WTC11 (cell line): ENCODE measurements at regions not wholly inside any gene's neighbourhood (a gene's known extent, or its start where the extent isn't known, plus 50 kb on each side); places are given as distances from the start of the nearest gene placed in this dataset.

Experiments used
- ATAC-seq: fragments of 200-7000 bp; cut with Tn5 transposase; 2 replicates; pipeline ENCODE4 v1.10.0; 2021; ENCODE audit warnings: mild to moderate bottlenecking, moderate library complexity
- CTCF ChIA-PET: fragments of 300-600 bp; sonication (Branson Sonifier 250); formaldehyde crosslinking; loops from one replicate; lab custom pipeline; 2021; ENCODE audit warnings: antibody characterized with exemption; lab: Charles Lee
- POLR2A ChIA-PET: fragments of 350-600 bp; sonication (Branson Sonifier 250); formaldehyde crosslinking; loops from one replicate; lab custom pipeline; 2021; ENCODE audit warnings: antibody characterized with exemption; lab: Charles Lee
- DNase-seq: peaks from one replicate; pipeline ENCODE4 v3.0.0; 2021; ENCODE audit warnings: low spot score
- H3K27ac Mint-ChIP-seq: 2 replicates; pipeline ENCODE4 v1.8.0; 2021; ENCODE audit warnings: mixed read lengths
- H3K27me3 Mint-ChIP-seq: 2 replicates; pipeline ENCODE4 v1.8.0; 2021; ENCODE audit warnings: low read depth, mild to moderate bottlenecking, moderate library complexity, mixed read lengths
- H3K36me3 Mint-ChIP-seq: 2 replicates; pipeline ENCODE4 v1.8.0; 2021; ENCODE audit warnings: mixed read lengths
- H3K4me1 Mint-ChIP-seq: 2 replicates; pipeline ENCODE4 v1.8.0; 2022; ENCODE audit warnings: mixed read lengths
- H3K4me3 Mint-ChIP-seq: 2 replicates; pipeline ENCODE4 v1.8.0; 2021; ENCODE audit warnings: mild to moderate bottlenecking, moderate library complexity, mixed read lengths
- H3K9me3 Mint-ChIP-seq: 2 replicates; pipeline ENCODE4 v1.8.0; 2021; ENCODE audit warnings: mixed read lengths
- ESRRA ChIP-seq: sonication (generic); formaldehyde crosslinking; IDR thresholded peaks from 2 replicates; pipeline ENCODE4 v1.8.1; 2022; ENCODE audit warnings: mild to moderate bottlenecking, missing genetic modification reagents, borderline replicate concordance
- ETV6 ChIP-seq: sonication (generic); formaldehyde crosslinking; IDR thresholded peaks from 2 replicates; pipeline ENCODE4 v1.8.1; 2022; ENCODE audit warnings: mild to moderate bottlenecking, missing genetic modification reagents
- FOXK1 ChIP-seq: sonication (generic); formaldehyde crosslinking; IDR thresholded peaks from 2 replicates; pipeline ENCODE4 v1.8.0; 2022; ENCODE audit warnings: mild to moderate bottlenecking, moderate library complexity, missing genetic modification reagents
- FOXP1 ChIP-seq: sonication (generic); formaldehyde crosslinking; IDR thresholded peaks from 2 replicates; pipeline ENCODE4 v1.8.0; 2022; ENCODE audit warnings: missing genetic modification reagents, mild to moderate bottlenecking, moderate library complexity, borderline replicate concordance
- GRHL2 ChIP-seq: fragments of 250-450 bp; sonication (Bioruptor Pico); IDR thresholded peaks from 2 replicates; pipeline ENCODE4 v1.8.0; 2022; ENCODE audit warnings: mild to moderate bottlenecking, moderate library complexity; ENCODE audit not compliant: insufficient replicate concordance, severe bottlenecking
- HMGA2 ChIP-seq: fragments of 250-450 bp; sonication (Bioruptor Pico); IDR thresholded peaks from 2 replicates; pipeline ENCODE4 v1.4.0; 2021; ENCODE audit warnings: mild to moderate bottlenecking, moderate library complexity
- NFYB ChIP-seq: sonication (generic); formaldehyde crosslinking; conservative IDR thresholded peaks from 2 replicates; pipeline ENCODE4 v1.8.0; 2022; ENCODE audit warnings: low read depth, missing genetic modification reagents
- RELA ChIP-seq: sonication (generic); formaldehyde crosslinking; IDR thresholded peaks from 2 replicates; pipeline ENCODE4 v1.8.1; 2022; ENCODE audit warnings: missing genetic modification reagents, mild to moderate bottlenecking, borderline replicate concordance
- RORB ChIP-seq: fragments of 250-450 bp; sonication (Bioruptor Pico); IDR thresholded peaks from 2 replicates; pipeline ENCODE4 v1.9.0; 2021; ENCODE audit warnings: mild to moderate bottlenecking
- SP1 ChIP-seq: sonication (generic); formaldehyde crosslinking; conservative IDR thresholded peaks from 2 replicates; pipeline ENCODE4 v1.8.1; 2022; ENCODE audit warnings: missing genetic modification reagents
- TCF7 ChIP-seq: sonication (generic); formaldehyde crosslinking; IDR thresholded peaks from 2 replicates; pipeline ENCODE4 v1.8.0; 2022; ENCODE audit warnings: mild to moderate bottlenecking, low read depth, missing genetic modification reagents, moderate library complexity
- TP53 ChIP-seq: sonication (generic); formaldehyde crosslinking; IDR thresholded peaks from 2 replicates; pipeline ENCODE4 v1.8.1; 2023; ENCODE audit warnings: mild to moderate bottlenecking, missing genetic modification reagents
- ZNF317 ChIP-seq: sonication (generic); formaldehyde crosslinking; IDR thresholded peaks from 2 replicates; pipeline ENCODE4 v1.8.1; 2023; ENCODE audit warnings: low read depth, mild to moderate bottlenecking, moderate library complexity, missing genetic modification reagents, borderline replicate concordance
- TF ChIP-seq, protein P1 (sequence below): fragments of 250-450 bp; sonication (Bioruptor Pico); IDR thresholded peaks from 2 replicates; pipeline ENCODE4 v1.8.0; 2021; ENCODE audit warnings: mild to moderate bottlenecking
- TF ChIP-seq, protein P2 (sequence below): sonication (generic); formaldehyde crosslinking; IDR thresholded peaks from 2 replicates; pipeline ENCODE4 v1.8.0; 2022; ENCODE audit warnings: mild to moderate bottlenecking, missing genetic modification reagents
- TF ChIP-seq, protein P3 (sequence below): sonication (generic); formaldehyde crosslinking; IDR thresholded peaks from 2 replicates; pipeline ENCODE4 v1.8.1; 2023; ENCODE audit warnings: mild to moderate bottlenecking, missing genetic modification reagents
- TF ChIP-seq, protein P4 (sequence below): sonication (generic); formaldehyde crosslinking; IDR thresholded peaks from 2 replicates; pipeline ENCODE4 v1.8.1; 2022; ENCODE audit warnings: missing genetic modification reagents, borderline replicate concordance
- TF ChIP-seq, protein P5 (sequence below): sonication (generic); formaldehyde crosslinking; IDR thresholded peaks from 2 replicates; pipeline ENCODE4 v1.8.1; 2023; ENCODE audit warnings: mild to moderate bottlenecking, moderate library complexity, missing genetic modification reagents

DNA sequence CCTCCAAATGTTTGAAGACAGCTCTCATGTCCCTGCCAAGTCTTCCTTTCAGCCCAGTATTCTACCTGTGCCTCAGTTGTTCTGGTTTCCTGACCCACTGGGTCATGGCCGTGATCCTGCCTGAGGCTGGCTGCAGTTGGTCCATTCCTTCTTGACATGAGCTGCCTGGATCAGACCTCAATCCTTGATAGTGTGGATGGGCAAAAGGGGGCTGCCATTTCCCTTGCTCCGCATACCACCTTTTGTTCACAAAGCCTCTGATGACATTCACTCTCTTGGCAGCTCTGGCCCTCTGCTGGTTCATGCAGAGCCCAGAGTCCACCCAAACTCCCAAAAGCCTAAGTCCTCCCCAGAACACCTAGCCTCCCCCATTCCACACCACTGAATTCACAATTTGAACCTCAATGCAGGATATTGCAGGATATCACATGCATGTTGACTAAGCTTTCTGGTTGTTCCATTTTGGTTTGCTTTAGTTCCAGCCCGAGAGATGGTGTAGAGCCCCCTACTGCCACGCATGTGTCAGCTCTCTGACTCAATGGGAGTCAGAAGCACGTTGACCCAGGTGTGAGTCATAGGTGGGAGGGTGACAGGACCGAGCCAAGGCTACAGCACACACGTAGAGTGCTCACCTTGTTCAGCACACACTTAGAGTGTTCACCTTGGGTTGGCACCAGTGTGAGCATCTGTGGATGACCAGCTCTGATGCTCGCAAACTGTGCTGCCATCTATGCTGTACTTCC lies 137.2 kb downstream of the MTX3 start (continued):
- TF ChIP-seq, protein P1, sequence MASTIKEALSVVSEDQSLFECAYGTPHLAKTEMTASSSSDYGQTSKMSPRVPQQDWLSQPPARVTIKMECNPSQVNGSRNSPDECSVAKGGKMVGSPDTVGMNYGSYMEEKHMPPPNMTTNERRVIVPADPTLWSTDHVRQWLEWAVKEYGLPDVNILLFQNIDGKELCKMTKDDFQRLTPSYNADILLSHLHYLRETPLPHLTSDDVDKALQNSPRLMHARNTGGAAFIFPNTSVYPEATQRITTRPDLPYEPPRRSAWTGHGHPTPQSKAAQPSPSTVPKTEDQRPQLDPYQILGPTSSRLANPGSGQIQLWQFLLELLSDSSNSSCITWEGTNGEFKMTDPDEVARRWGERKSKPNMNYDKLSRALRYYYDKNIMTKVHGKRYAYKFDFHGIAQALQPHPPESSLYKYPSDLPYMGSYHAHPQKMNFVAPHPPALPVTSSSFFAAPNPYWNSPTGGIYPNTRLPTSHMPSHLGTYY (CRISPR knock-in tag): no peak
- TF ChIP-seq ZNF317 (no peak), GRHL2 (CRISPR knock-in tag) (no peak)

DNA sequence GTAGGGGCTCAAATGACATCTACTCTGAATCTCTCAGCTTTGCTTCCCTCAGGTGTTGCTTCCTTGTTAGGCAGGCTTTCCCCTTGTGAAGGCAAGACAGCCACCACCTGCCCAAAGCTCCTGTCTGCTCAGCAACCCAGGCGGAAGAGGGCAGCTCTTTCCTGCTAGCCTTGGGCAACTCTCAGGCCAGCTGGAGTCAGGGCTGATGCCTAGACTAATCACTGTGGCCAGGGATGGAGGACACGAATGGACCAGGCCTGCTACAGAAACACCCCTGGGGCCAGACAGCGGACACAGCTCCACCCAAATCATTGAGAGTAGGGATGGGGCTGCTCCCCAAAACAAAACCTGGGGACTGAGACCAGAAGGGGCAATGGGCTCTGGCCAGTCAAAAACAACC lies 138.0 kb downstream of the MTX3 start:
- no peak overlapping the region for H3K27ac Mint-ChIP-seq
- H3K36me3 Mint-ChIP-seq: no peaks in the 10 kb centered on the region
- TF ChIP-seq FOXK1: no peak
- H3K27me3 Mint-ChIP-seq: no peaks in the 10 kb centered on the region
- ATAC-seq (no peak), DNase-seq (no peak)
- H3K9me3 Mint-ChIP-seq: no peaks in the 10 kb centered on the region
- ChIA-PET POLR2A (no interaction called here), CTCF (interaction anchor here (0.9 to 2.6 kb wide), 6 partner anchors 12 to 828 kb away, joined by 3 to 13 read pairs (median 4); no protein-coding TSS in a partner anchor)
- no peak overlapping the region for H3K4me3 Mint-ChIP-seq
- H3K4me1 Mint-ChIP-seq: no peaks in the 10 kb centered on the region

DNA sequence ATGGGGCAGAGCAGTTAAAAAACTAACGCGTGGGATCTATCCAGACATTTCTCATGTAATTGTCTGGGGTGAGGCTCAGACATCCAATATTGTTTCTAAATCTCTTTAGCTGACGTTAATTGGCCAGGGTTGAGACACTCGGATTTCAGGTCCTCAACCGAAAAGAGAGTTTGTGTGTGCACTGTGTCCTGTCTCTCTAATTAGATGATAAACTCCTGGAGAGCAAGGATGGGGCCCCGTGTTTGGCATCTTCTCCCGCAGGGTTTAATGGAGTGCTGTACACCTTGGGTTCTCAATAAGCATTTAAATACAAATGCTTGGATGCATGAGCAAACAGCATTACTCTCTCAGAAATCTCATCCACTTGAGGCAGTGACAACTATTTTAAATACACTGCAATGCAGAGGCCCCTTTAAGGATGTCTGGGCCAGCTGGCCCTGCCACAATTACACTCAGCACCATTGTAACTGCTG lies 139.6 kb downstream of the MTX3 start:
- CTCF ChIA-PET: no interaction called here
- H3K4me1 Mint-ChIP-seq: no peaks in the 10 kb centered on the region
- DNase-seq (no peak), ATAC-seq (no peak)
- TF ChIP-seq, protein P2, sequence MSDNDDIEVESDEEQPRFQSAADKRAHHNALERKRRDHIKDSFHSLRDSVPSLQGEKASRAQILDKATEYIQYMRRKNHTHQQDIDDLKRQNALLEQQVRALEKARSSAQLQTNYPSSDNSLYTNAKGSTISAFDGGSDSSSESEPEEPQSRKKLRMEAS (CRISPR knock-in tag): no peak
- TF ChIP-seq FOXP1 (CRISPR knock-in tag): no peak
- no peak for TF ChIP-seq RORB
- no peak for TF ChIP-seq TP53 (CRISPR knock-in tag)
- TF ChIP-seq RELA (CRISPR knock-in tag): no peak
- no peaks in the 10 kb centered on the region for H3K27me3 Mint-ChIP-seq
- H3K9me3 Mint-ChIP-seq: no peaks in the 10 kb centered on the region
- no peaks in the 10 kb centered on the region for H3K36me3 Mint-ChIP-seq
- POLR2A ChIA-PET: no interaction called here
- H3K4me3 Mint-ChIP-seq: no peak overlapping the region
- no peak overlapping the region for H3K27ac Mint-ChIP-seq

DNA sequence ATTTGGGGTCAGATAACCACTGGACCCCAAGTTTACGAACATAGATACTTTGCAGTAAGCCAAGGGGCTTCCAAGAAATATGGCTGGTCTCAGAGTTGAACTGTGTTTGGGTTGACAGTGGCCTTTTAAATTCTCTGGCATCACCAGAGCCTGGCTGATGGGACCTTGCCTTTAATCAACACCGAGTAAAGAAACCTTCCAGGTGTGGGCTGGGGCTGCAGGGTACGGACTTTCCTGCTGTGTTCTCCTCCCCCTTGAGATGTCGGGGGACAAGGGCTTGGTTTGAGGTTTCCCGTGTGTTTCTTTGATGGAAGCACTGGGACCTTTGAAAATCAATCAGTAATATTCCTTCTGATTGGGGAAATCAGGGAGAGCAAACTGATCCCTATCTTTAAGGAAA lies 140.1 kb downstream of the MTX3 start:
- ChIA-PET CTCF (no interaction called here), POLR2A (no interaction called here)
- Mint-ChIP-seq H3K4me3 (no peak overlapping the region), H3K4me1 (no peaks in the 10 kb centered on the region), H3K27ac (no peak overlapping the region), H3K36me3 (no peaks in the 10 kb centered on the region), H3K27me3 (no peaks in the 10 kb centered on the region), H3K9me3 (no peaks in the 10 kb centered on the region)
- DNase-seq: no peak
- ATAC-seq: no peak
- TF ChIP-seq NFYB (no peak), ESRRA (CRISPR knock-in tag) (no peak), RORB (no peak), HMGA2 (CRISPR knock-in tag) (no peak), SP1 (CRISPR knock-in tag) (no peak), TCF7 (CRISPR knock-in tag) (no peak), FOXP1 (CRISPR knock-in tag) (no peak), ETV6 (CRISPR knock-in tag) (no peak)
- TF ChIP-seq, protein P3, sequence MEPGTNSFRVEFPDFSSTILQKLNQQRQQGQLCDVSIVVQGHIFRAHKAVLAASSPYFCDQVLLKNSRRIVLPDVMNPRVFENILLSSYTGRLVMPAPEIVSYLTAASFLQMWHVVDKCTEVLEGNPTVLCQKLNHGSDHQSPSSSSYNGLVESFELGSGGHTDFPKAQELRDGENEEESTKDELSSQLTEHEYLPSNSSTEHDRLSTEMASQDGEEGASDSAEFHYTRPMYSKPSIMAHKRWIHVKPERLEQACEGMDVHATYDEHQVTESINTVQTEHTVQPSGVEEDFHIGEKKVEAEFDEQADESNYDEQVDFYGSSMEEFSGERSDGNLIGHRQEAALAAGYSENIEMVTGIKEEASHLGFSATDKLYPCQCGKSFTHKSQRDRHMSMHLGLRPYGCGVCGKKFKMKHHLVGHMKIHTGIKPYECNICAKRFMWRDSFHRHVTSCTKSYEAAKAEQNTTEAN (CRISPR knock-in tag): no peak
- TF ChIP-seq, protein P2 (CRISPR knock-in tag): no peak
- TF ChIP-seq, protein P4, sequence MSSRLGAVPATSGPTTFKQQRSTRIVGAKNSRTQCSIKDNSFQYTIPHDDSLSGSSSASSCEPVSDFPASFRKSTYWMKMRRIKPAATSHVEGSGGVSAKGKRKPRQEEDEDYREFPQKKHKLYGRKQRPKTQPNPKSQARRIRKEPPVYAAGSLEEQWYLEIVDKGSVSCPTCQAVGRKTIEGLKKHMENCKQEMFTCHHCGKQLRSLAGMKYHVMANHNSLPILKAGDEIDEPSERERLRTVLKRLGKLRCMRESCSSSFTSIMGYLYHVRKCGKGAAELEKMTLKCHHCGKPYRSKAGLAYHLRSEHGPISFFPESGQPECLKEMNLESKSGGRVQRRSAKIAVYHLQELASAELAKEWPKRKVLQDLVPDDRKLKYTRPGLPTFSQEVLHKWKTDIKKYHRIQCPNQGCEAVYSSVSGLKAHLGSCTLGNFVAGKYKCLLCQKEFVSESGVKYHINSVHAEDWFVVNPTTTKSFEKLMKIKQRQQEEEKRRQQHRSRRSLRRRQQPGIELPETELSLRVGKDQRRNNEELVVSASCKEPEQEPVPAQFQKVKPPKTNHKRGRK (CRISPR knock-in tag): no peak
- TF ChIP-seq, protein P5, sequence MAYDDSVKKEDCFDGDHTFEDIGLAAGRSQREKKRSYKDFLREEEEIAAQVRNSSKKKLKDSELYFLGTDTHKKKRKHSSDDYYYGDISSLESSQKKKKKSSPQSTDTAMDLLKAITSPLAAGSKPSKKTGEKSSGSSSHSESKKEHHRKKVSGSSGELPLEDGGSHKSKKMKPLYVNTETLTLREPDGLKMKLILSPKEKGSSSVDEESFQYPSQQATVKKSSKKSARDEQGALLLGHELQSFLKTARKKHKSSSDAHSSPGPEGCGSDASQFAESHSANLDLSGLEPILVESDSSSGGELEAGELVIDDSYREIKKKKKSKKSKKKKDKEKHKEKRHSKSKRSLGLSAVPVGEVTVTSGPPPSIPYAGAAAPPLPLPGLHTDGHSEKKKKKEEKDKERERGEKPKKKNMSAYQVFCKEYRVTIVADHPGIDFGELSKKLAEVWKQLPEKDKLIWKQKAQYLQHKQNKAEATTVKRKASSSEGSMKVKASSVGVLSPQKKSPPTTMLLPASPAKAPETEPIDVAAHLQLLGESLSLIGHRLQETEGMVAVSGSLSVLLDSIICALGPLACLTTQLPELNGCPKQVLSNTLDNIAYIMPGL (CRISPR knock-in tag): no peak
